Endothelial cell of hepatic sinusoid (primary cell): ENCODE measurements at regions not wholly inside any gene's neighbourhood (a gene's known extent, or its start where the extent isn't known, plus 50 kb on each side); places are given as distances from the start of the nearest gene placed in this dataset.

ENCODE experiments used
- in situ Hi-C: cut with HindIII; loops from 2 replicates; pipeline ENCODE4 v1.10.0; 2017; ENCODE audit warnings: low sequenced_read_pairs

- in situ Hi-C loops, result no loop called here
These were observed 515.3 kb downstream of the EPHB1 start for GRCh38 chr3:135310317-135310716.

- in situ Hi-C loops, result no loop called here
These were observed 516.6 kb downstream of the EPHB1 start for GRCh38 chr3:135311699-135312098.

GRCh38 chr3:135314237-135314636 is 519.2 kb downstream of the EPHB1 start:
- in situ Hi-C loops, result no loop called here

GRCh38 chr3:135324301-135324700 is 529.2 kb downstream of the EPHB1 start:
- in situ Hi-C loops, result no loop called here

- in situ Hi-C loops, result no loop called here
These were observed 530.0 kb downstream of the EPHB1 start for GRCh38 chr3:135325096-135325495.

GRCh38 chr3:135325726-135326235 is 530.7 kb downstream of the EPHB1 start:
- in situ Hi-C loops, result no loop called here

GRCh38 chr3:135326851-135327250 is 531.8 kb downstream of the EPHB1 start:
- in situ Hi-C loops, result no loop called here

- in situ Hi-C loops, result no loop called here
These were observed 533.0 kb downstream of the EPHB1 start for GRCh38 chr3:135328036-135328435.

GRCh38 chr3:135329479-135329878 is 534.4 kb downstream of the EPHB1 start:
- in situ Hi-C loops, result no loop called here

GRCh38 chr3:135337192-135337591 is 542.1 kb downstream of the EPHB1 start:
- in situ Hi-C loops, result no loop called here

GRCh38 chr3:135348690-135349089 is 553.6 kb downstream of the EPHB1 start:
- in situ Hi-C loops, result loop anchor here (5.0 kb wide), 1 partner anchor 41 kb away; no protein-coding TSS in a partner anchor

GRCh38 chr3:135349254-135349948 is 554.3 kb downstream of the EPHB1 start:
- in situ Hi-C loops, result loop anchor here (5.0 kb wide), 1 partner anchor 42 kb away; no protein-coding TSS in a partner anchor

GRCh38 chr3:135352213-135352612 is 557.2 kb downstream of the EPHB1 start:
- in situ Hi-C loops, result no loop called here

GRCh38 chr3:135362889-135363288 is 567.8 kb downstream of the EPHB1 start:
- in situ Hi-C loops, result loop anchor here (10.0 kb wide), 2 partner anchors 92 to 512 kb away; no protein-coding TSS in a partner anchor

GRCh38 chr3:135364676-135365075 is 569.6 kb downstream of the EPHB1 start:
- in situ Hi-C loops, result loop anchor here (10.0 kb wide), 2 partner anchors 90 to 510 kb away; no protein-coding TSS in a partner anchor

GRCh38 chr3:135366816-135367215 is 571.8 kb downstream of the EPHB1 start:
- in situ Hi-C loops, result loop anchor here (10.0 kb wide), 2 partner anchors 88 to 508 kb away; no protein-coding TSS in a partner anchor

GRCh38 chr3:135368316-135368715 is 573.3 kb downstream of the EPHB1 start:
- in situ Hi-C loops, result loop anchor here (10.0 kb wide), 2 partner anchors 86 to 506 kb away; no protein-coding TSS in a partner anchor

- in situ Hi-C loops, result loop anchor here (10.0 kb wide), 2 partner anchors 86 to 506 kb away; no protein-coding TSS in a partner anchor
These were observed 573.7 kb downstream of the EPHB1 start for GRCh38 chr3:135368781-135369180.

GRCh38 chr3:135374571-135374970 is 579.5 kb downstream of the EPHB1 start:
- in situ Hi-C loops, result no loop called here

GRCh38 chr3:135382188-135382587 is 583.3 kb upstream of the PPP2R3A start:
- in situ Hi-C loops, result no loop called here

- in situ Hi-C loops, result no loop called here
These were observed 582.9 kb upstream of the PPP2R3A start for GRCh38 chr3:135382621-135383020.

- in situ Hi-C loops, result no loop called here
These were observed 582.2 kb upstream of the PPP2R3A start for GRCh38 chr3:135383301-135383700.
